Medulla oblongata (tissue), 1 donor: ENCODE measurements at regions not wholly inside any gene's neighbourhood (a gene's known extent, or its start where the extent isn't known, plus 50 kb on each side); places are given as distances from the start of the nearest gene placed in this dataset.

Experiments
- DNase-seq: peaks from one replicate; pipeline ENCODE4 v3.0.0-alpha.2; 2015; ENCODE audit errors: extremely low spot score

GRCh38 chr2:62304429-62305417, 108.8 kb downstream of the B3GNT2 start:
- DNase-seq = no peak

DNA sequence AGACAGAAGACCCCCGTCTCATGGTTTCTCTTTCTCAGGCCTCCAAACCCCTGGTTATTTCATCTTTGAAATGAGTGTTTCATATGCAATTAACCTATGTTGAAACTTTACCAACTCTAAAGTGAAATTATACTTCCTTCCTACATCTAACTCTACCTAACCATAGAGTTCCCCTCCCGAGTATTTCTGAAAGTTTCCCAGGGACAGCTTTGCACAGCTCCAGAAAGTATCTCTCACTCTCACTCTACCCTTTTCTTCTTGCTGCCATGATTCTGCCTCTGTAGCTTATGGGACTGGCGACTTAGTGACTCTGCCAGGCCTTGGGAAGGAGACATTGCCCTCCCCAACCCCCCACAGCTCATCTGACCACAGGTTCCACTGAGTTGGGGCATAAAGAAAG, 107.9 kb downstream of the B3GNT2 start:
- no peak for DNase-seq

DNA sequence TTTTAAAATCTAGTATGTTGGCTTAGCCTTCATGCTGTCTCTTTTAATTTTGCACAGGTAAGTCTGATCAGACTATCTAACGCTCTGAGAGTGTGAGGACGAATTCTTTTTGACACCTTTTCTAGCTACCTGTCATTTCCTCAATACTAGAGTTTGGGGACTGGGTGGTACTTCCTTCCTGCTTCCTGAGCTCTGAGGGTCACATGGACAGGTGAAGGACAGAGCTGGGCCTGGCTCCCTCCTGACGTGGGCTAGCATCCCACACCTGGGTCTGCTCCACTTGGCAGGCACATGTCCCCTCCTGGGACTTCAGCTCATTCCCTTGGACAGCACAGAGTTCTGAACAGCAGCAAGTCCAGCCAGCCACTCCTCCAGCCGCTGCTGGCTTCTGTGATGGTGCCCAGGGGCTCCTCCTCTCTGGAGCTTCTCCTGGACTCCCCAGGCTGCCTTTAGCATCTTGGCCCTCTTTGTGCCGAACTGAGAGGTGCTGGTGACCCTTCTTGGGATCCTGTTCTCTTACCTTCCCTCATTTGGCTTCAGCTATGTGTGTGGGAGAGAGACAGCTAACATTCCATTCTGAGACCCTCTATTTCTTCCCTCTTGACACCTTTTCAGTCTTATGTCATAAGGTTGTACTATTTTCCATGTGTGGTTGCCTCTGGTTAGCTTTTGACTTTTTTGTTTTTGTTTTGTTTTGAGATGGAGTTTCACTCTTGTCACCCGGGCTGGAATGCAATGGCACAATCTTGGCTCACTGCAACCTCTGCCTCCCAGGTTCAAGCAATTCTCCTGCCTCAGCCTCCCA, 106.9 kb downstream of the B3GNT2 start:
- DNase-seq = no peak

DNA sequence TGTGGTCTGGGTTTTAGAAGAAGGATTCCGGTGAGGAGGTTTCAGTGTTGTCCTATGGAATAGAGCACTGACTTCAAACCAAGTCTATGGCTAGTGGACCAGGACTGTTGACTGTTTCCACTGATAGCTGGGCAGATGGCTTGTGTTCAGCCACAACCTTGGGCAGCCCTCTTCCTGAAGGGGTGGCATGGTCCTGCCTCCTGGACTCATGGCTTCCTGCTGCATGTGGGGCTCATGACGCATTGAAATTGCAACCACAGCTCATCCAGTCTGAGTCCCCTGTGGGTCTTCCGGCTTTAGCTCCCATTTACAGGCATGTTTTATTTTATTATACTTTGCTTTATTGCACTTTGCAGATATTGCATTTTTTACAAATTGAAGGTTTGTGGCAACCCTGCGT, 105.0 kb downstream of the B3GNT2 start:
- no peak for DNase-seq

- no peak for DNase-seq
These were observed 101.7 kb downstream of the B3GNT2 start for GRCh38 chr2:62297624-62298010.

- no peak for DNase-seq
These were observed 101.1 kb downstream of the B3GNT2 start for GRCh38 chr2:62296832-62297623.

DNA sequence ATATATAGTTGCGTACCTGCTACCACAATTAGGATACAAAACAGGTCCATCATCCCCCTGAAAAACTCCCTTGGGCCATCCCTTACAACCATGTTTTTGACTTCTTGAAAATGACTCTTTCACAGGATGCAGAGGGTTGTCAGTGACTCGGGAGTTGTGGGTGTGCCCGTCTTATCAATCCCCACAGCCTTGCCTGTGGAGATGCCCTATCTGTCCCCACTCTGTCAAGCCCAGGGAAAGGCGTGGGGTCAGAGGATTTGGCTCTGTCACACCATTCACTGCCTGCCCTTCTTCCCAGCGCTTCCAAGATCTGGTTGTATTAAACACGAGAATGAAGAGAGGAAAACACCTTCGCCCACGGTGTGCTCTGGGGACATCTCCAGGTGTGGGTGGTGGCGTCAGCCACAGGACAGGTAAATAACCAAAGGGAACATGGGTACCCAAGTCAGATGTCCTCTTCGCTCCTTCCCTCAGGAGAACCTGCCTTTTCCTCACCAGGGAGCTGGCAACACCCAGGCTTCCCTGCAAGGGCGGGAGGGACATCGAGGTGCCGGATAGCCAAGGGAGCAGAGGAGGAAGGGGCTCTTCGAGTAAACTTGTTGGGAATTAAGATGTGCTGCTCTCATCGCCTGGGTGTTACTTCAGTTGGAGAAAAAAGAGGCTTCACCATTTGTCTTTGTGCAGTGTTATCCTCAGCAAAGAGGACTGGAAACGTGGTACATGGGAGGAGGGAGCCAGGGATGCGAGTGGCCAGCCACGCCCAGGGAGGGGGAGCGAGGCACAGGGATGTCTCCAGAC, 100.3 kb downstream of the B3GNT2 start:
- DNase-seq = no peak

- peak; percentile 65 for DNase-seq
These were observed 97.8 kb downstream of the B3GNT2 start for GRCh38 chr2:62293490-62294271.

DNA sequence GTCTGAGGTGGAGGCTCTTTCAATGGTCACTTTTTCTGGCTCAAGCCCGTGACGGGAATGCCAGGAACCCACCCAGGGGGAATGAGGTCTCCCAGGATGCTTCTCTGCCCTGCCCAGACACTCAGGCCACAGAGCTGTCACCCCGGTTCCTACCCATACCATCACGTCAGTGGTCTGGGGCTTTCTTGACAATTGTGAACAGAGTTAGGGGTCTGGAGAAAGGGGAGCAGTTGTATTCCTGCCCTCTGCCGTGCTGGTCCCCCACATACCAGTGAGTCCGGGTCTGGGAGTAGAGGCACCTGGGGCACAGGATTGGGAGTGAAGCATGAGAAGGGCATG, 97.2 kb downstream of the B3GNT2 start:
- no peak for DNase-seq

DNA sequence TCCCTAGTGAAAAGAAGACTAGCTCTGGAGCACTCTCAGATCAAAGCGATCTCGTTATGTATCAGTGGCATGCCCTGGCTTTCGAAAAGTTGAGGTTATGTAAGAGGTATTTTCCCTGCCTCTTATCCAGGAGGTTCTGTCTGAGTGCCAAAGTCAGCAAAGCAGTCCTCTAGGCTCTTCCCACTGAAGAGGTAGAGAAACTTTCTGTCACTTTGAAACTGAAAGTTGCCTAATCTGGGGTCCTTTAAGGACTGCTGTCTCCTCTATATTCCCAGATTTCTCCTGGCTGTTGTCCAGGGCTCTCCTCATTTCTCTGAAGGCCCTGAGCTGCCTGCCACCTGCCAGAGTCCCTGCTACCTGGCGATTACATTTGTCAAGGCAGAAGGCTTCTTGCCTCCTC, 96.3 kb downstream of the B3GNT2 start:
- peak; percentile 18 for DNase-seq

- DNase-seq = no peak
These were observed 95.7 kb downstream of the B3GNT2 start for GRCh38 chr2:62291517-62292137.

- no peak for DNase-seq
These were observed 95.1 kb downstream of the B3GNT2 start for GRCh38 chr2:62291052-62291451.

DNA sequence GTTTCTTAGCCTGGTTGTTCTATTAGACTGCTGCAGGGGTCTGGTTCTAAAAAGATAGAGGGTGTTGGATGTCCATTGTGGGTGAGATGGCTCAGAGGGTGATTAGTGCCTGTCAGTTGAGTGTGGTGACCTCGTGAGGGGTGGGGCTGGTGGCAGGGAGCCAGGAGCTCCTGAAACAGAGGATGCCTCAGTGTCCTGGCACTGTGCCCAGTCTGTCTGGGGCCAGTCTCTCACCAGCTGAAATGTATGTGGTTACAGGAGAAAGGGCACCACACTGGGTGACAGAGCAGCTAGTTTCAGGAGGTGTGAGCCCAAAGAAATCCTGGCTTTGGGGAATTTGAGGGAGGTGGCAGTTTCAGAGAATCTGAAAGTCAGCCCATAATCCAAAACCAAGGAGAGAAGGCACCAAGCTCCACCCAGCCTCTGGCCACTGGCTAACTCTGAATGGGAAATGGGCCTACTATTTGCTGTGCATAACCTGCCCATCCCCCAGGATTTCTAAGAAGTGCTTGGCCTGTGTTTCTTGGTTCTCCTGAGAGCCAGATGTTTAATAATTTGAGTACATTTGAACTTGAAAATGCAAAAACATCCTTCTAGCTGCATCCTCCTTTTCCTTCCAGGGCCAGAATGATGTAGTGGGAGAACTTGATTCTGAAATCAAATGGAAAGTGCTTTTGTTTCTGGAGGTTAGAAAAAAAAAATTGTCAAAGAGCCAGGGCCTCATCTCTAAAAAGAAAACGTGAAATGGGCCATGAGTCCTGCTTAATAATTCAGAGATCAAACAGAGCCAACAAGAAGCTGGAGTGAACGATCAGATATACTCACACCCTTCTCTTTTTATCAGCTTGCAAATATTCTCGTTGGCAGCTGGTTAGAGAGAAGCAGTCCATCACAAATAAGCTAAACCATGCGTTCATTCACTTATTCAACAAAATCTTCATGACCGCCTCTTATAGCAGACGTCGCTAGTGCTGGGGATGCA, 92.3 kb downstream of the B3GNT2 start:
- DNase-seq = no peak

GRCh38 chr2:62287282-62287681, 91.4 kb downstream of the B3GNT2 start:
- no peak for DNase-seq

GRCh38 chr2:62286089-62286785, 90.3 kb downstream of the B3GNT2 start:
- no peak for DNase-seq

- no peak for DNase-seq
These were observed 89.1 kb downstream of the B3GNT2 start for GRCh38 chr2:62284980-62285379.

GRCh38 chr2:62284471-62284870, 88.6 kb downstream of the B3GNT2 start:
- no peak for DNase-seq

GRCh38 chr2:62283147-62283546, 87.2 kb downstream of the B3GNT2 start:
- DNase-seq = no peak
